Neural cell (in vitro differentiated cells): ENCODE measurements at regions not wholly inside any gene's neighbourhood (a gene's known extent, or its start where the extent isn't known, plus 50 kb on each side); places are given as distances from the start of the nearest gene placed in this dataset.

Source experiments
- H2AFZ ChIP-seq: fragments of 200-600, 300-800 bp; sonication (generic), shearing (Covaris generic); 2 replicates; pipeline ENCODE4 v1.6.0; 2014; ENCODE audit warnings: low read depth, mild to moderate bottlenecking, antibody characterized with exemption, low read length, moderate library complexity
- H3F3A ChIP-seq: fragments of 200-600 bp; shearing (Covaris generic); 2 replicates; pipeline ENCODE4 v1.6.1; 2016; ENCODE audit warnings: mild to moderate bottlenecking, moderate library complexity, mixed read lengths, antibody characterized with exemption, low read length; ENCODE audit not compliant: insufficient read depth, poor library complexity, severe bottlenecking
- H3K27ac ChIP-seq: fragments of 200-600, 300-800 bp; sonication (generic), shearing (Covaris generic); 2 replicates; pipeline ENCODE4 v1.5.1; 2014; ENCODE audit warnings: mild to moderate bottlenecking, low read length, moderate library complexity
- H3K27me3 ChIP-seq: fragments of 300-800, 200-600 bp; sonication (generic), shearing (Covaris generic); 2 replicates; pipeline ENCODE4 v1.6.0; 2014; ENCODE audit warnings: mild to moderate bottlenecking, low read depth, low read length, moderate library complexity; ENCODE audit not compliant: insufficient read depth
- H3K36me3 ChIP-seq: fragments of 300-800, 200-600 bp; sonication (generic), shearing (Covaris generic); 2 replicates; pipeline ENCODE4 v1.5.1; 2014; ENCODE audit warnings: mild to moderate bottlenecking, antibody characterized with exemption, low read length, moderate library complexity; ENCODE audit not compliant: insufficient read depth
- H3K4me2 ChIP-seq: fragments of 300-800, 200-600 bp; sonication (generic), shearing (Covaris generic); 2 replicates; pipeline ENCODE4 v1.6.0; 2014; ENCODE audit warnings: mild to moderate bottlenecking, low read length
- H3K4me3 ChIP-seq: fragments of 300-800, 200-600 bp; sonication (generic), shearing (Covaris generic); 2 replicates; pipeline ENCODE4 v1.5.1; 2014; ENCODE audit warnings: mild to moderate bottlenecking, low read length, moderate library complexity
- H3K79me2 ChIP-seq: fragments of 200-600 bp; shearing (Covaris generic); replicated peaks from 2 replicates; pipeline ENCODE4 v1.6.0; 2014; ENCODE audit warnings: mild to moderate bottlenecking, low read length, moderate library complexity; ENCODE audit not compliant: insufficient read depth
- H3K9ac ChIP-seq: fragments of 300-800, 200-600 bp; sonication (generic), shearing (Covaris generic); 2 replicates; pipeline ENCODE4 v1.6.1; 2016; ENCODE audit warnings: mild to moderate bottlenecking, low read length, mixed read lengths
- H3K9me2 ChIP-seq: fragments of 200-600 bp; shearing (Covaris generic); 2 replicates; pipeline ENCODE4 v1.6.1; 2016; ENCODE audit warnings: mild to moderate bottlenecking, low read length, mixed read lengths; ENCODE audit not compliant: insufficient read depth
- H3K9me3 ChIP-seq: fragments of 200-600, 300-800 bp; sonication (generic), shearing (Covaris generic); 2 replicates; pipeline ENCODE4 v1.6.1; 2016; ENCODE audit warnings: mild to moderate bottlenecking, mixed run types, low read length, moderate library complexity, mixed read lengths
- H4K20me1 ChIP-seq: fragments of 200-600 bp; shearing (Covaris generic); 2 replicates; pipeline ENCODE4 v1.6.1; 2016; ENCODE audit warnings: mild to moderate bottlenecking, mixed run types; ENCODE audit not compliant: insufficient read depth
- EP300 ChIP-seq: fragments of 450-650 bp; conservative IDR thresholded peaks from 2 replicates; pipeline ENCODE4 v1.6.1; 2014; ENCODE audit warnings: antibody characterized with exemption, mild to moderate bottlenecking, moderate library complexity; ENCODE audit not compliant: poor library complexity, severe bottlenecking
- EZH2 ChIP-seq: fragments of 200-600, 300-800 bp; shearing (Covaris generic), sonication (generic); IDR thresholded peaks from 2 replicates; pipeline ENCODE4 v1.6.1; 2014; ENCODE audit warnings: antibody characterized with exemption, low read length, borderline replicate concordance, mild to moderate bottlenecking; ENCODE audit not compliant: insufficient read depth, poor library complexity, severe bottlenecking
- MXI1 ChIP-seq: fragments of 450-650 bp; conservative IDR thresholded peaks from 2 replicates; pipeline ENCODE4 v1.6.1; 2014; ENCODE audit warnings: antibody characterized with exemption, mild to moderate bottlenecking; ENCODE audit not compliant: poor library complexity, severe bottlenecking
- POLR2AphosphoS5 ChIP-seq: IDR thresholded peaks from 2 replicates; pipeline ENCODE4 v1.6.1; 2012
- RAD21 ChIP-seq: fragments of 450-650 bp; conservative IDR thresholded peaks from 2 replicates; pipeline ENCODE4 v1.6.1; 2014; ENCODE audit warnings: antibody characterized with exemption, mild to moderate bottlenecking, moderate library complexity
- SMC3 ChIP-seq: fragments of 450-650 bp; conservative IDR thresholded peaks from 2 replicates; pipeline ENCODE4 v1.6.1; 2014; ENCODE audit warnings: antibody characterized with exemption, mild to moderate bottlenecking, moderate library complexity; ENCODE audit not compliant: poor library complexity
- TAF1 ChIP-seq: IDR thresholded peaks from 2 replicates; pipeline ENCODE4 v1.6.1; 2012; ENCODE audit warnings: low read depth
- TF ChIP-seq, protein P1 (sequence below): fragments of 450-650 bp; IDR thresholded peaks from 2 replicates; pipeline ENCODE4 v1.5.1; 2014; ENCODE audit warnings: antibody characterized with exemption, mild to moderate bottlenecking, moderate library complexity; ENCODE audit not compliant: poor library complexity, severe bottlenecking
- TF ChIP-seq, protein P2 (sequence below): IDR thresholded peaks from 2 replicates; pipeline ENCODE4 v1.6.1; 2012; ENCODE audit warnings: borderline replicate concordance

DNA sequence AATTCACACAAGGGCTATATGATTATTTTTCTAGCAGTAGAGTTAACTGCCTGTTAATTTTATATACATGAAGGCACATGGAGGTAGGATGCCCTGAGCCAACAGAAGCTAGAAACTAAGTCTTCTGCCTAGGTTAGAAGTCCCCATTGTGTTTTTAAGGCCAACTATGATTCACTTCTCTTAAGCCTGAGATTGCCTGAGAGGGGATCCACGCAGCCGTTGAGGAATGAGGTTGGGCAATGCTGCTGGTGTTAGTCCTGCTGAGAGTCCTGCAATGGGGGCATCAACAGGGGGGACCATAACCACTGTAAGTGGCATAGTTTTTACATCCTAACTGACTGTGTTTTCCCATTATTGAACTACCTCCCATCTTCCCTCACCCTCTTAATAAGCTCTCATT lies 60.1 kb upstream of the PFN2 start:
- Histone ChIP-seq H3K4me3 (no peak overlapping the region), H2AFZ (no peak overlapping the region), H3K27me3 (no peaks in the 10 kb centered on the region), H3K9ac (no peak overlapping the region), H3K79me2 (no peaks in the 10 kb centered on the region), H3K36me3 (no peaks in the 10 kb centered on the region), H3K9me3 (no peaks in the 10 kb centered on the region), H4K20me1 (no peaks in the 10 kb centered on the region), H3K4me2 (no peak overlapping the region), H3K27ac (no peak overlapping the region), H3K9me2 (no peaks in the 10 kb centered on the region), H3F3A (no peaks in the 10 kb centered on the region)
- TF ChIP-seq, protein P1, sequence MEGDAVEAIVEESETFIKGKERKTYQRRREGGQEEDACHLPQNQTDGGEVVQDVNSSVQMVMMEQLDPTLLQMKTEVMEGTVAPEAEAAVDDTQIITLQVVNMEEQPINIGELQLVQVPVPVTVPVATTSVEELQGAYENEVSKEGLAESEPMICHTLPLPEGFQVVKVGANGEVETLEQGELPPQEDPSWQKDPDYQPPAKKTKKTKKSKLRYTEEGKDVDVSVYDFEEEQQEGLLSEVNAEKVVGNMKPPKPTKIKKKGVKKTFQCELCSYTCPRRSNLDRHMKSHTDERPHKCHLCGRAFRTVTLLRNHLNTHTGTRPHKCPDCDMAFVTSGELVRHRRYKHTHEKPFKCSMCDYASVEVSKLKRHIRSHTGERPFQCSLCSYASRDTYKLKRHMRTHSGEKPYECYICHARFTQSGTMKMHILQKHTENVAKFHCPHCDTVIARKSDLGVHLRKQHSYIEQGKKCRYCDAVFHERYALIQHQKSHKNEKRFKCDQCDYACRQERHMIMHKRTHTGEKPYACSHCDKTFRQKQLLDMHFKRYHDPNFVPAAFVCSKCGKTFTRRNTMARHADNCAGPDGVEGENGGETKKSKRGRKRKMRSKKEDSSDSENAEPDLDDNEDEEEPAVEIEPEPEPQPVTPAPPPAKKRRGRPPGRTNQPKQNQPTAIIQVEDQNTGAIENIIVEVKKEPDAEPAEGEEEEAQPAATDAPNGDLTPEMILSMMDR: no peak

DNA sequence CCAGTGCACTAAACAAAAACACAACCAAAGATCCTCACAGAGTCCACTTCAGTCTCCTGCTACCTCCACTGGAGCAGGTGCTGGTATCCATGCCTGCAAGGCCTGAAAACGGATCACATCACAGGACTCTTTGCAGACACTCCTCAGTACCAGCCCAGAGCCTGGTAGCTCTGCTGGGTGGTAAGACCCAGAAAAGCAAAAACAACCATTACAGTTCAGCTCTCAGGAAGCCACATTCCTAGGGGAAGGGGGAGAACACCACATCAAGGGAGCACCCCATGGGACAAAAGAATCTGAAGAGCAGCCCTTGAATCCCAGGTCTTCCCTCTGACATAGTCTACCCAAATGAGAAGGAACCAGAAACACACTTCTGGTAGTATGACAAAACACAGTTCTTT lies 52.5 kb upstream of the PFN2 start:
- Histone ChIP-seq H3K36me3 (no peaks in the 10 kb centered on the region), H4K20me1 (no peaks in the 10 kb centered on the region), H3K27ac (no peak overlapping the region), H3K79me2 (no peaks in the 10 kb centered on the region), H3K9me2 (no peaks in the 10 kb centered on the region), H3F3A (no peaks in the 10 kb centered on the region), H3K4me2 (no peak overlapping the region), H3K27me3 (no peaks in the 10 kb centered on the region), H2AFZ (no peak overlapping the region), H3K4me3 (no peak overlapping the region), H3K9ac (no peak overlapping the region), H3K9me3 (no peaks in the 10 kb centered on the region)
- TF ChIP-seq, protein P1: no peak
- TF ChIP-seq POLR2AphosphoS5 (no peak), RAD21 (no peak), SMC3 (no peak), TAF1 (no peak), EZH2 (no peak), MXI1 (no peak), EP300 (no peak)
- TF ChIP-seq, protein P2, sequence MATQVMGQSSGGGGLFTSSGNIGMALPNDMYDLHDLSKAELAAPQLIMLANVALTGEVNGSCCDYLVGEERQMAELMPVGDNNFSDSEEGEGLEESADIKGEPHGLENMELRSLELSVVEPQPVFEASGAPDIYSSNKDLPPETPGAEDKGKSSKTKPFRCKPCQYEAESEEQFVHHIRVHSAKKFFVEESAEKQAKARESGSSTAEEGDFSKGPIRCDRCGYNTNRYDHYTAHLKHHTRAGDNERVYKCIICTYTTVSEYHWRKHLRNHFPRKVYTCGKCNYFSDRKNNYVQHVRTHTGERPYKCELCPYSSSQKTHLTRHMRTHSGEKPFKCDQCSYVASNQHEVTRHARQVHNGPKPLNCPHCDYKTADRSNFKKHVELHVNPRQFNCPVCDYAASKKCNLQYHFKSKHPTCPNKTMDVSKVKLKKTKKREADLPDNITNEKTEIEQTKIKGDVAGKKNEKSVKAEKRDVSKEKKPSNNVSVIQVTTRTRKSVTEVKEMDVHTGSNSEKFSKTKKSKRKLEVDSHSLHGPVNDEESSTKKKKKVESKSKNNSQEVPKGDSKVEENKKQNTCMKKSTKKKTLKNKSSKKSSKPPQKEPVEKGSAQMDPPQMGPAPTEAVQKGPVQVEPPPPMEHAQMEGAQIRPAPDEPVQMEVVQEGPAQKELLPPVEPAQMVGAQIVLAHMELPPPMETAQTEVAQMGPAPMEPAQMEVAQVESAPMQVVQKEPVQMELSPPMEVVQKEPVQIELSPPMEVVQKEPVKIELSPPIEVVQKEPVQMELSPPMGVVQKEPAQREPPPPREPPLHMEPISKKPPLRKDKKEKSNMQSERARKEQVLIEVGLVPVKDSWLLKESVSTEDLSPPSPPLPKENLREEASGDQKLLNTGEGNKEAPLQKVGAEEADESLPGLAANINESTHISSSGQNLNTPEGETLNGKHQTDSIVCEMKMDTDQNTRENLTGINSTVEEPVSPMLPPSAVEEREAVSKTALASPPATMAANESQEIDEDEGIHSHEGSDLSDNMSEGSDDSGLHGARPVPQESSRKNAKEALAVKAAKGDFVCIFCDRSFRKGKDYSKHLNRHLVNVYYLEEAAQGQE: no peak
